HUES64 (cell line): ENCODE measurements at regions not wholly inside any gene's neighbourhood (a gene's known extent, or its start where the extent isn't known, plus 50 kb on each side); places are given as distances from the start of the nearest gene placed in this dataset.
A peak's percentile ranks its signal among the peaks of the same experiment; 100 is the strongest.

Source experiments
- H3K27ac ChIP-seq: 2 replicates; pipeline ENCODE4 v1.7.0; 2013; ENCODE audit warnings: low read depth, low read length, inconsistent platforms
- H3K27me3 ChIP-seq: 2 replicates; pipeline ENCODE4 v1.6.1; 2013; ENCODE audit warnings: mild to moderate bottlenecking, low read length; ENCODE audit not compliant: insufficient read depth
- H3K36me3 ChIP-seq: 2 replicates; pipeline ENCODE4 v1.6.1; 2013; ENCODE audit warnings: mild to moderate bottlenecking, low read length; ENCODE audit not compliant: insufficient read depth
- H3K4me1 ChIP-seq: 2 replicates; pipeline ENCODE4 v1.6.1; 2013; ENCODE audit warnings: mild to moderate bottlenecking, low read length, moderate library complexity; ENCODE audit not compliant: insufficient read depth
- H3K4me3 ChIP-seq: 2 replicates; pipeline ENCODE4 v1.5.1; 2013; ENCODE audit warnings: mild to moderate bottlenecking, low read length, moderate library complexity
- H3K9ac ChIP-seq: 2 replicates; pipeline ENCODE4 v1.6.1; 2013; ENCODE audit warnings: mild to moderate bottlenecking, low read depth, low read length
- H3K9me3 ChIP-seq: 2 replicates; pipeline ENCODE4 v1.6.1; 2013; ENCODE audit warnings: low read depth, low read length; ENCODE audit not compliant: insufficient read depth
- WGBS: fragments of 150-250, 120-280 bp; methylation state at CpG from one replicate; pipeline ENCODE4 v1.1.7; 2013; ENCODE audit warnings: missing lambda C conversion rate; 5-methylcytosine and 5-hydroxymethylcytosine counted together

DNA sequence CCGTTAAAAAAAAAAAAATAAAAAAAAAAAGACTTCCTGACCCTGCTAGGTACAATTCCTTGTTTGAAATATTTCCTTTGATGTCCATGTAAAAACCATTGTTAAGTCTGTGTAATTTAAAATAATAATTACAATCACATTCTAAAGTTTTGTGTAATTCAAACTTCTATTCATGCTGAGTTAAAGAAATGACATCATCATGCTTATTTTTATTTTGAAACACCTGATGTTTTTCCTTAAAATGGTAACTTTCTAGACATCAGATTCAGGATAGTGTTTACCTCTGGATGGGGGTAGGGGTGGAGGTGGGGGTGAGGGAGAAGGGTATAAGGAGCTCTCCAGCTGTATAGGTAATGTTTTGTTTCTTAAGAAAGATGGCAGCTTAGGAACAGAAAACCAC lies 92.8 kb downstream of the ADCYAP1 start:
- Histone ChIP-seq H3K27ac (no peak overlapping the region), H3K36me3 (no peaks in the 10 kb centered on the region), H3K9me3 (peaks cover 10% of the 10 kb centered on the region; the same call in 1 of the 2 replicates), H3K4me1 (peaks cover 16% of the 10 kb centered on the region), H3K9ac (no peak overlapping the region), H3K27me3 (no peaks in the 10 kb centered on the region), H3K4me3 (no peak overlapping the region)
- WGBS: no CpG with 5 or more reads among the region's 1 CpG

DNA sequence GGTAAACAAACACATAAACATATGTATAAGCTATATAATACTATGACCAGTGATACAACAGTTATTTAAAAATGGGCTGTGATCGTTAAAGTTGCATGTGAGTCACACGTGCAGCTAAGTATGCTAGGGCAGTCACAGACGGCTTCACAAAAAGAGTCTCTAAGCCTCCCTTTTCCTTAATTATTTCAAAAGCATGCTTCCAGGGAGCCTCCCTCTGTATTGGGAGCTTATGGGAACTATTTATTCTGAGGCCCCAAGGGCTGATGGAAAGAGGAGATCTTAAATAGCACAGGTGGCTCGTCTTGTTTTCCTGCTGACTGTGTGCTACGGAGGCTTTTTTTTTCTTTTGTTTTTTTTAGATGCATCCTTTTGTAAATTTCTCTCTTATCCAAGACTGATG lies 94.3 kb downstream of the ADCYAP1 start:
- Histone ChIP-seq H3K4me3 (no peak overlapping the region), H3K27ac (no peak overlapping the region), H3K4me1 (peaks cover 16% of the 10 kb centered on the region), H3K36me3 (no peaks in the 10 kb centered on the region), H3K9ac (no peak overlapping the region), H3K27me3 (no peaks in the 10 kb centered on the region), H3K9me3 (0 out of 2 replicates have a peak, but pooled peaks cover 2% of the 10 kb centered on the region)
- 44% methylated on average over 4 of the region's 5 CpGs for WGBS

DNA sequence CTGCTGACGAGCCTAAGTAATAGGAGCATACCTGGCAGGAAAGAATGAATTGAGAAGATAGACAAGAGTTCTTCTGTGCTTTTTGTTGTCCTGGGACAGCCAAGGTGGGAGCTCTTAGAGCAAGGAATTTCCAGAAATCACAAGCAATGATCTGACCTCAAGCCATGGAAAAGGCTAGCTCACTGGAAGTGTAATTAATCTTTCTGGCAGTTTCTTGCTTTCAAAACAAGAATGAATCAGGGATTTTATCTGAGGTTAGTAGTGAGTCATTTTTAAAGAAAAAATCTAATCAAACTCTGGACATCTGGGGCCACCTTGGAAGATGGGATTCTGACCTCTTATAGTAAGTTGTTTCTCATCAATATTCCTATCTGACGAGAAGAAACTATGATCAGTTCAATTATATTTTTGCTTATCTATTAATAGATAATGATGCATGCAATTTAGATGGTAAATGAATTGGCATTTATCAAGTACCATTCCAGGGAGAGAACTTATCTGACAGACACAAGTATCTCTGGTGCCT lies 98.0 kb downstream of the ADCYAP1 start:
- Histone ChIP-seq H3K9me3 (no peaks in the 10 kb centered on the region), H3K4me1 (peaks cover 16% of the 10 kb centered on the region), H3K27me3 (no peaks in the 10 kb centered on the region), H3K4me3 (no peak overlapping the region), H3K36me3 (no peaks in the 10 kb centered on the region), H3K27ac (no peak overlapping the region), H3K9ac (no peak overlapping the region)
- 91% methylated on average over 1 of the region's 2 CpGs for WGBS

DNA sequence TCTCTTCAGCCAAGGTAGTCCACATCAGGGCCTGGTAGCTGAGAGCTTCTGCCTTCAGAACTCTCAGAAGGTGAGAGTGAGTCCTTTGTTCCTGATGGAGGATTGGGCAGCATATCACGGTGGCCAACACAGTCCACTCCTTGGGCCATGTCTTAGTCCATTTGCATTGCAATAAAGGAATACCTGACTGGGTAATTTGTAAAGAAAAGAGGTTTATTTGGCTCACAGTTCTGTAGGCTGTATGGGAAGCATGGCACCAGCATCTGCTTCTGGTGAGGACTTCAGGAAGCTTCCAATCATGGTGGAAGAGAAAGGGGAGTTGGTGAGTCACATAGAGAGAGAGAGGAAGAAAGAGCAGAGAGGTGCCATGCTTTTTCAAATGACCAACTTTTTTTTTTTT lies 98.8 kb downstream of the ADCYAP1 start:
- Histone ChIP-seq H3K9me3 (no peaks in the 10 kb centered on the region), H3K27me3 (no peaks in the 10 kb centered on the region), H3K4me3 (no peak overlapping the region), H3K4me1 (peaks cover 14% of the 10 kb centered on the region), H3K36me3 (no peaks in the 10 kb centered on the region), H3K9ac (no peak overlapping the region), H3K27ac (no peak overlapping the region)
- 94% methylated on average over 1 of the region's 1 CpG for WGBS

DNA sequence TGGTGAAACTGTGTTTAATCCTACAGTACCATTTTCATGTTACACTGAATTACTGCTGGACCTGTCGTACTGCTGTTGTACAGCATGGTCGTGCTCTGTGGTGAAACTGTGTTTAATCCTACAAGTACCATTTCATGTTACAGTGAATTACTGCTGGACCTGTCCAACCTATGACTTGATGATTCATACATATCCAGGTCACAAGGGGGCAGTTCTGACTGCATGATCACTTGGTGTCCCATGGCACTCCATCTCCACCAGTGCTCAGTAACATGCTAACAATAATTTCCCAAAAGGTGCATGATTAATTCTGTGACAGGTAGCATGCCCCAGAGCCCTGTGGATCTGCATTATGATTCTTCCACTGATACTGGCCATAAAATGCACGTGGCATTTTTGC lies 101.6 kb downstream of the ADCYAP1 start:
- no peaks in the 10 kb centered on the region for H3K9me3 ChIP-seq
- no peak overlapping the region for H3K27ac ChIP-seq
- H3K27me3 ChIP-seq: no peaks in the 10 kb centered on the region
- 88% methylated on average over 3 of the region's 3 CpGs for WGBS
- no peaks in the 10 kb centered on the region for H3K36me3 ChIP-seq
- H3K4me3 ChIP-seq: no peak overlapping the region
- H3K4me1 ChIP-seq: no peaks in the 10 kb centered on the region
- no peak overlapping the region for H3K9ac ChIP-seq

DNA sequence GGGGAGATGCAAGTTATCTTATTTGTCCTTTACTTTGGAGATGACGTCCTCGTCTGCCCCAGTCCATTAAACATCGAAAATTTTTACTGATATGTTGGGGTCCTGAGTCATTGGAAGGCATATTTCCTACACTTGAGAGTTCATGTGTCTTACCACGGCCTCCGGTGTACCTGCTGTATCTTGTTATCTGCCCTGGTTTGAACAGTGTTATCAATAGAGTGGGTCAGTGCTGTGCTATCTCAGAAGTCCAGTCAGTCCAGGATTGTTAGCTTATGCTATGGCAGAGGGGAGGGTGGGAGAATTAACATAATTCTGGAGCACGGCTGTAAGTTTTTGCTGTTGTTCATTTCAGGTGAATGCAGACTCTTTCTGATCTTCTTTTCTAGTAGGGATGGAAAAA lies 102.3 kb downstream of the ADCYAP1 start:
- no peaks in the 10 kb centered on the region for H3K4me1 ChIP-seq
- 97% methylated on average over 6 of the region's 6 CpGs for WGBS
- H3K9ac ChIP-seq: no peak overlapping the region
- no peak overlapping the region for H3K27ac ChIP-seq
- no peak overlapping the region for H3K4me3 ChIP-seq
- no peaks in the 10 kb centered on the region for H3K27me3 ChIP-seq
- no peaks in the 10 kb centered on the region for H3K36me3 ChIP-seq
- no peaks in the 10 kb centered on the region for H3K9me3 ChIP-seq

DNA sequence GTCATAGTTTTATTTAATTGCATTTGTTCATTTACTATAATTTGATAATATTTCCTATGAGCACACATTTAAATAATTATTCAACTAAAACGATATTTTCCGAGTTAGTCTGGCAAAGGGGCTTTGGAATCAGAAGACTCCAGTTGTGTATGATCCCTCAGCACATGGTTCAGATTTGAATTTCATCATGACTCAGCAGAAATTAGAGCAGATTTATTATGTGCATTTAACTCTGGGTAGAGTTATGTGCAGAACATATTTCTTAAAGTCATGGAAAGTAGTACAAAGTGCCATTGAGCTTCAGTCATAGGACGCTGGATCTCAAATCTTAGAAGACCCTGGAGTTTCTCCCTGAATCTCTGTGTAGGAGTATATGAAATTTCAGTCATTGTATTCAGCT lies 106.7 kb downstream of the ADCYAP1 start:
- H3K27ac ChIP-seq: no peak overlapping the region
- peaks cover 33% of the 10 kb centered on the region for H3K4me1 ChIP-seq
- no peaks in the 10 kb centered on the region for H3K27me3 ChIP-seq
- no peak overlapping the region for H3K4me3 ChIP-seq
- H3K9me3 ChIP-seq: no peaks in the 10 kb centered on the region
- no peak overlapping the region for H3K9ac ChIP-seq
- 95% methylated on average over 3 of the region's 3 CpGs for WGBS
- H3K36me3 ChIP-seq: no peaks in the 10 kb centered on the region

DNA sequence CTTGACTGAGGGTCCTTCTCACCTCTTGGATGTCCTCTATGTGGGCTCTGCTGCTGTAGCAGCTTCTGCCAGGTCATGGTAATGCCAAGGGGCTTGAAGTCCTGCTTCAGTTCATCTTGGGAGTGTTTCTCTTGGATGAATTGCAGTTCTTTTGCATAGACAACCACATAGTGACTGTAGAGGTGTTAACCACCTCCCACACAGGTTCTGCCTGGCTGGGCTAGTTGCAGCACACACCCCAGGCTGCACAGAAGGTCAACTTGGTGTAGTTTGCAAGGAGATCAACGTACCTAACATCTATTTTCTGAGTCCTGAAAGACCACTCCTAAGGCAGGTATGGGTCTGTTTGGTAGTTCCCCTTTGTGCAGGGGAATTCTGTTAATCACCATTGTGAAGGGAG lies 108.1 kb downstream of the ADCYAP1 start:
- Histone ChIP-seq H3K27ac (no peak overlapping the region), H3K4me1 (peaks cover 48% of the 10 kb centered on the region), H3K36me3 (no peaks in the 10 kb centered on the region), H3K4me3 (no peak overlapping the region), H3K27me3 (no peaks in the 10 kb centered on the region), H3K9me3 (no peaks in the 10 kb centered on the region), H3K9ac (no peak overlapping the region)
- 94% methylated on average over 1 of the region's 1 CpG for WGBS

DNA sequence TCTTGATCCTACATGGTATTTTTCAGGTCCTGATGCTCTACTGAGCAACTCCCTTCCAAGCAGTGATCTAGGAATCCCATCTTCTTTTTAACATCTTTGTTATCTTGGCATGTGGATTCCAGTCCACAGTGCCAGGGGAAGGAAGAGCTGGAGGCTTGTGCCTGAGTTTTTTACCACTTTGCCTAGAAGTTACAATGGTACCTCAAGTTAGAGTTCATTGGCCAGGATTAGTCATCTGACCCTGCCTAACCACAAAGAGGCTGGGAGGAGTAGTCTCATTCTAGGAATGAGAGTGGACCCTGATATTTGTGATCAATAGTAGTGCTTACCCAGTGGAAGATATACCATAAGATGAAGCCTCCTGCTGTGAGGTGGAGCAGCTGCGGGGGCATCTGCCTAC lies 109.3 kb downstream of the ADCYAP1 start:
- peaks cover 59% of the 10 kb centered on the region for H3K4me1 ChIP-seq
- no peak overlapping the region for H3K27ac ChIP-seq
- no peak overlapping the region for H3K9ac ChIP-seq
- H3K36me3 ChIP-seq: no peaks in the 10 kb centered on the region
- no peak overlapping the region for H3K4me3 ChIP-seq
- H3K9me3 ChIP-seq: no peaks in the 10 kb centered on the region
- 56% methylated on average over 1 of the region's 1 CpG for WGBS
- H3K27me3 ChIP-seq: no peaks in the 10 kb centered on the region

DNA sequence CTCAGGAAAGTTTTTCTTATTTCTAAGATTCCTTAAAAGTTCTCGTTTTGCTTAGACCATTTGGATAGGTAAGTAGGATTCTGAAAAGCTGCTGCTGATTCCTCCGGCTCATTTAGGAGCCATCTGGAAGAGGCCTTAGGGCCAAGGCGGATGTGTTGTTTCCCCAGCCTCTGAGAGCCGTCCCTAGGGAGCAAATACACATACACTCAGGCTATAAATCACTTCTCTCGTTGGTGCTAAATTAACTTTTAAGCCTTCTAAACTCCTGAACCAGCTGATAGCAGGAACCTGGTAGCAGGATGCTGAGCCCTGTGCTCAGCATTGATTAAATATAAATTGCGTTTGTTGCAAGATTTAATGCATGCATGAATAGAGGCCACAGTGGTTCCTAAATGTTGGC lies 109.8 kb downstream of the ADCYAP1 start:
- H3K27me3 ChIP-seq: no peaks in the 10 kb centered on the region
- H3K4me1 ChIP-seq: peaks cover 64% of the 10 kb centered on the region
- H3K27ac ChIP-seq: 0 out of 2 replicates have a peak overlapping the region, but pooled peaks have one; percentile 10
- WGBS: 65% methylated on average over 6 of the region's 6 CpGs
- H3K9ac ChIP-seq: no peak overlapping the region; the same call in 1 of the 2 replicates
- H3K9me3 ChIP-seq: no peaks in the 10 kb centered on the region
- H3K4me3 ChIP-seq: no peak overlapping the region
- no peaks in the 10 kb centered on the region for H3K36me3 ChIP-seq

DNA sequence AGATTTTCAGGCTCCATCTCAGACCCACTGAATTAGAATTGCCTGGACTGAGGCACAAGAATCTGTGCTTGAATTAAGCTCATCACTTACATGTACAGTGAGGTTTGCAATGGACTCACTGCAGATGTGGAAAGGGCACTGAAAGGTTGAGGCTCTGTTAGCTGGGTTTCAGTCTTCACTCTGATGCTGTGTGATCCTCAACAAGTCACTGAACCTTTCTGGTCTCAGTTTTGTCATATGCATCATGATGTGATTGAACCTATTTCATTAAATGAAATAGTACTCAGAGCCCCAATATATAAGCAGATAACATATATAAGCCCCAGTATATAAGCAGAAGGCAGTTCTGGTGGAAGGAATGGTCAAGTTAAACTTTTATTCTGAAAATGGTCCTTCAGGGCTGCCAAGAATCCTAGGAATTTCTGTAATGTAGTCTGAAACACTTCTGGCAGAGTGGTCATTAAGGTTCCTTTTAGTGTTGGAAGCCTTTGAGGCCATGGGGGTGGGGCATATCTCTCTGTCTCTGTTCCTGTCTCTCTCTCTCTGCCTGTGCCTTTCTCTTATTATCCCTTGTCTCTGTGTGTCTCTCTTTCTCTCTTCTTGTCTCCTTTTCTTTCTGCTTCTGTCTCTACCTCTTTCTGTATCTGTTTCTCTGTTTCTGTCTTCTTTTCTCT lies 110.4 kb downstream of the ADCYAP1 start:
- H3K4me1 ChIP-seq: peaks cover 64% of the 10 kb centered on the region
- peak overlapping the region; percentile 33 for H3K4me3 ChIP-seq
- H3K36me3 ChIP-seq: no peaks in the 10 kb centered on the region
- H3K9me3 ChIP-seq: no peaks in the 10 kb centered on the region
- H3K27me3 ChIP-seq: no peaks in the 10 kb centered on the region
- peak overlapping the region; percentile 51; the same call in 1 of the 2 replicates for H3K27ac ChIP-seq
- H3K9ac ChIP-seq: peak overlapping the region; percentile 42; the same call in 1 of the 2 replicates
